SU-DHL-6 (cell line): ENCODE measurements at regions not wholly inside any gene's neighbourhood (a gene's known extent, or its start where the extent isn't known, plus 50 kb on each side); places are given as distances from the start of the nearest gene placed in this dataset.

Experiments used
- EZH2phosphoT487 ChIP-seq: fragments of 200-600 bp; sonication (generic), shearing (Covaris generic); conservative IDR thresholded peaks from 2 replicates; pipeline ENCODE4 v1.6.1; 2018; ENCODE audit warnings: mild to moderate bottlenecking, antibody characterized with exemption, low read length, moderate library complexity, mixed read lengths
- TF ChIP-seq, protein P1 (sequence below): fragments of 200-600 bp; sonication (generic); IDR thresholded peaks from one replicate; pipeline ENCODE4 v1.5.1; 2017; ENCODE audit warnings: antibody characterized with exemption, mild to moderate bottlenecking, low read length, moderate library complexity; ENCODE audit not compliant: insufficient read depth, poor library complexity, severe bottlenecking

DNA sequence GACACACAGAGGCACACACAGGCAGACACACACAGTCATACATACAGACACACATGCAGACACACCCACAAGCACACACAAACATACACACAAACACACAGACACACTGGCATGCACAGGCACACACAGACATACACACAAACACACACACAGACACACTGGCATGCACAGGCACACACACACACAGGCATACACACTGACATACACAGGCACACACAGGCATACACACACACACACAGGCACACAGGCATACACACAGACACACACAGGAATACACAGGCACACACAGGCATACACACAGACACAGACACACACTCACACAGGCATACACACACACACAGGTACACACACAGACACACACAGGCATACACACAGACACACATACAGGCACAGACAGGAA is 340.7 kb upstream of the VSTM2A start:
- TF ChIP-seq, protein P1, sequence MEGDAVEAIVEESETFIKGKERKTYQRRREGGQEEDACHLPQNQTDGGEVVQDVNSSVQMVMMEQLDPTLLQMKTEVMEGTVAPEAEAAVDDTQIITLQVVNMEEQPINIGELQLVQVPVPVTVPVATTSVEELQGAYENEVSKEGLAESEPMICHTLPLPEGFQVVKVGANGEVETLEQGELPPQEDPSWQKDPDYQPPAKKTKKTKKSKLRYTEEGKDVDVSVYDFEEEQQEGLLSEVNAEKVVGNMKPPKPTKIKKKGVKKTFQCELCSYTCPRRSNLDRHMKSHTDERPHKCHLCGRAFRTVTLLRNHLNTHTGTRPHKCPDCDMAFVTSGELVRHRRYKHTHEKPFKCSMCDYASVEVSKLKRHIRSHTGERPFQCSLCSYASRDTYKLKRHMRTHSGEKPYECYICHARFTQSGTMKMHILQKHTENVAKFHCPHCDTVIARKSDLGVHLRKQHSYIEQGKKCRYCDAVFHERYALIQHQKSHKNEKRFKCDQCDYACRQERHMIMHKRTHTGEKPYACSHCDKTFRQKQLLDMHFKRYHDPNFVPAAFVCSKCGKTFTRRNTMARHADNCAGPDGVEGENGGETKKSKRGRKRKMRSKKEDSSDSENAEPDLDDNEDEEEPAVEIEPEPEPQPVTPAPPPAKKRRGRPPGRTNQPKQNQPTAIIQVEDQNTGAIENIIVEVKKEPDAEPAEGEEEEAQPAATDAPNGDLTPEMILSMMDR, result no peak
- TF ChIP-seq EZH2phosphoT487, result no peak
